ENCODE measurements at regions not wholly inside any gene's neighbourhood (a gene's known extent, or its start where the extent isn't known, plus 50 kb on each side); places are given as distances from the start of the nearest gene placed in this dataset.

GRCh38 chr18:75130591-75131328 lies 78.2 kb downstream of the PTGR3 start:
- DNase-seq = no peak

GRCh38 chr18:75129717-75130477 lies 79.0 kb downstream of the PTGR3 start:
- DNase-seq = no peak

GRCh38 chr18:75128911-75129716 lies 79.8 kb downstream of the PTGR3 start:
- DNase-seq = no peak

GRCh38 chr18:75128051-75128605 lies 80.8 kb downstream of the PTGR3 start:
- no peak for DNase-seq

GRCh38 chr18:75127143-75128021 lies 81.6 kb downstream of the PTGR3 start:
- no peak for DNase-seq

- DNase-seq = no peak
Observed at GRCh38 chr18:75125382-75126331, 83.3 kb downstream of the PTGR3 start.

GRCh38 chr18:75124991-75125381 lies 84.0 kb downstream of the PTGR3 start:
- DNase-seq = no peak

- no peak for DNase-seq
Observed at GRCh38 chr18:75124551-75124950, 84.4 kb downstream of the PTGR3 start.

GRCh38 chr18:75123113-75123512 lies 85.8 kb downstream of the PTGR3 start:
- no peak for DNase-seq

- DNase-seq = no peak
Observed at GRCh38 chr18:75122334-75122958, 86.5 kb downstream of the PTGR3 start.

GRCh38 chr18:75121266-75121665 lies 87.7 kb downstream of the PTGR3 start:
- DNase-seq = no peak

GRCh38 chr18:75120521-75120920 lies 88.4 kb downstream of the PTGR3 start:
- no peak for DNase-seq

- no peak for DNase-seq
Observed at GRCh38 chr18:75116809-75117208, 92.1 kb downstream of the PTGR3 start.

- no peak for DNase-seq
Observed at GRCh38 chr18:75116165-75116564, 92.8 kb downstream of the PTGR3 start.

- no peak for DNase-seq
Observed at GRCh38 chr18:75115514-75115913, 93.4 kb downstream of the PTGR3 start.
